ENCODE measurements at regions not wholly inside any gene's neighbourhood (a gene's known extent, or its start where the extent isn't known, plus 50 kb on each side); places are given as distances from the start of the nearest gene placed in this dataset.

GRCh38 chr2:238997684-238998083 is 149.8 kb downstream of the TWIST2 start:
- no peak for TF ChIP-seq CTCF (IDR thresholded peaks at IDR 0.05; ENCODE audit: low read depth, low read length)
- Histone ChIP-seq H3K4me3 (no peak overlapping the region), H3K27me3 (no peaks in the 10 kb centered on the region), H3K36me3 (no peaks in the 10 kb centered on the region), H3K9me3 (ENCODE audit: low read depth) (no peaks in the 10 kb centered on the region), H3K27ac (no peak overlapping the region), H3K4me1 (ENCODE audit: low read depth) (no peaks in the 10 kb centered on the region)
- no peak for DNase-seq (ENCODE audit: low read depth in 1 of 2, low spot score in 1 of 2)

Data from cardiac muscle cell (in vitro differentiated cells and primary cell).